GM12875 (cell line): ENCODE measurements at regions not wholly inside any gene's neighbourhood (a gene's known extent, or its start where the extent isn't known, plus 50 kb on each side); places are given as distances from the start of the nearest gene placed in this dataset.

Source experiments
- H3K4me3 ChIP-seq: one replicate; pipeline ENCODE4 v1.5.1; 2011; ENCODE audit warnings: low read depth, low read length, control low read depth
- TF ChIP-seq, protein P1 (sequence below): IDR thresholded peaks from 2 replicates; pipeline ENCODE4 v1.5.1; 2011; ENCODE audit warnings: low read depth, mild to moderate bottlenecking, control low read depth, inconsistent platforms, low read length, moderate library complexity, borderline replicate concordance; ENCODE audit not compliant: insufficient read depth

DNA sequence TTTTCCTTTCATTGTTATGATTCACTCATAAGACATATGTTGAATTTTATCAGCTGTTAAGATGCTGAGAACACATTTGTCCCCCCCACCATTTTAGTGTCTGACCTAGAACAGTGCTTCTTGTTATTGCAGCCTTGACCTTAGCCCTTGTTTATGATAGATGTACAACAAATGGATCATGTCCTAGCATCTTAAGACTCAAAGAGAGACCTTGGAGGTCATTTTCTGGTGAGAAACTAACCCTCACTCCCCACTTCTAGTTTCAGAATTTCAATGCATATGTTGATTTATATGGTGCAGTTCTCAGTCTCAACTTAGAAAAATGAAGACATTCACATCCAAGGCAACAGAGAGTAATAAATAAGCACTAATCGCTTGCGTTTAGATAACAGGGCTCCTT is 391.2 kb downstream of the AEBP2 start:
- no peak overlapping the region for H3K4me3 ChIP-seq
- TF ChIP-seq, protein P1, sequence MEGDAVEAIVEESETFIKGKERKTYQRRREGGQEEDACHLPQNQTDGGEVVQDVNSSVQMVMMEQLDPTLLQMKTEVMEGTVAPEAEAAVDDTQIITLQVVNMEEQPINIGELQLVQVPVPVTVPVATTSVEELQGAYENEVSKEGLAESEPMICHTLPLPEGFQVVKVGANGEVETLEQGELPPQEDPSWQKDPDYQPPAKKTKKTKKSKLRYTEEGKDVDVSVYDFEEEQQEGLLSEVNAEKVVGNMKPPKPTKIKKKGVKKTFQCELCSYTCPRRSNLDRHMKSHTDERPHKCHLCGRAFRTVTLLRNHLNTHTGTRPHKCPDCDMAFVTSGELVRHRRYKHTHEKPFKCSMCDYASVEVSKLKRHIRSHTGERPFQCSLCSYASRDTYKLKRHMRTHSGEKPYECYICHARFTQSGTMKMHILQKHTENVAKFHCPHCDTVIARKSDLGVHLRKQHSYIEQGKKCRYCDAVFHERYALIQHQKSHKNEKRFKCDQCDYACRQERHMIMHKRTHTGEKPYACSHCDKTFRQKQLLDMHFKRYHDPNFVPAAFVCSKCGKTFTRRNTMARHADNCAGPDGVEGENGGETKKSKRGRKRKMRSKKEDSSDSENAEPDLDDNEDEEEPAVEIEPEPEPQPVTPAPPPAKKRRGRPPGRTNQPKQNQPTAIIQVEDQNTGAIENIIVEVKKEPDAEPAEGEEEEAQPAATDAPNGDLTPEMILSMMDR: no peak

DNA sequence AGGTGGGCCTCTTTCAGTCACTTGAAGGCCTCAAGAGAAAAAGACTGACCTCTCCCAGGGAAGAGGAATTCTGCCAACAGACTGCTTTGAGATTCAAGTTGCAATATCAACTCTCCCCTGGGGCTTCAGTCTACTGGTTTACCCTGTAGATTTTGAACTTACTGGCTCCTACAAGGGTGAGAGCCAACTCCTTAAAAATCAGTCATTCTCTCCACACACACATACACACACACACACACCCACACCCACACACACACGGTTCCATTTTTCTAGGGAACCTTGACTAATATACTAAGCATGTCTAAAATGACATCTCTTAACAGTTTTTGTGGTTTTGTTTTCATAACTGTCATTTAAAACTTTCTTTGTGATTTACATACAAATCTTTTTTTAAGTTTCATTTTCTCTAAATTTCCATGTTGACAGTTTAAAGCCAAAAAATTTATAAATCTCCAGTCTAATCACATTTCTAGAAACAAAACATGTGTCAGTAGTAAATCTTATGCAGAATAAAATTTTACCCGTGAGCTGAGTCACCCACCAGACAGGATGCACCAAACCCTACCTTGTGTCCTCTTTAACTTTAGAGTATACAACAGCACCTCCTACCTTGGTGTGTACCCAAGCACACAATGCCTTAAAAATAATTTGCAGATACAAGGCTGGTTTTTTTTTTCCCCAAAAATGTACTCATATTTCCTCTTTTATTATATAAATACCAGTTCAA is 394.6 kb downstream of the AEBP2 start:
- TF ChIP-seq, protein P1: no peak
- H3K4me3 ChIP-seq: no peak overlapping the region

DNA sequence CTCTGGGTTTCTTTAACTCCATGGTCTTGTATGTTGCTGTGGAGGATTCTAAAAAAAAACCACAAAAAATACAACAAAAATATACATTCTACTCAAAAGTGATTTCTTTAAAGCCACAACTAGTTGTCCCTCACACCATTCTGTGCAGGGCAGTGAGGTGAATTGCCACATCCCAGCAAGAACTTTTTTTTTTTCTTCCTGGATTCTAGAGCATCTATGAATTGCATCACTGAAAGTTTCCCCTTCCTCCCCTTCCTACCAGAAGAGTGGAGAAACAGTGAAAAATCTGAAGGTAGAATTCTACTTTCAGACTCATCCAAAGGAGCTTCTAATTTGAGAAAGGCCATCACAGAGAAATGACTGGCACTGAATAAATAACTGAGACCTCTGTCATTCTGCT is 395.3 kb downstream of the AEBP2 start:
- TF ChIP-seq, protein P1: no peak
- H3K4me3 ChIP-seq: no peak overlapping the region

DNA sequence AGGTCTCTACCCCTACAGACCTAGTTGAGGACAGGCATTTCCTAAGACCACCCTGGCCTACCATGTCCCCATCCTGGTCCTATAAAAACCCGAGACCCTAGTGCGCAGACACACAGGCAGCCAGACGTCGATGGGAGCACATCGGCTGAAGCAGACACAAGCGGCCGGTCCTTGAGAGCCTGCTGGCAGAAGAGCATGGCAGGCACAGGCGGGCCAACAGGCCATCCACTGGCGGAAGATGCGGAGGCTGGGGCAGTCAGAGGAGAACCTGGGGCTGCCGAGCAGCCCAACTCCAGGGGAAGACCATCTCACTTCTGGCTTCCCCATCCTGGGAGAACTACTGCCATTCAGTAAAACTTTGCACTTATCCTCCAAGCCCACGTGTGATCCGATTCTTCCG is 396.8 kb downstream of the AEBP2 start:
- TF ChIP-seq, protein P1: no peak
- no peak overlapping the region for H3K4me3 ChIP-seq

DNA sequence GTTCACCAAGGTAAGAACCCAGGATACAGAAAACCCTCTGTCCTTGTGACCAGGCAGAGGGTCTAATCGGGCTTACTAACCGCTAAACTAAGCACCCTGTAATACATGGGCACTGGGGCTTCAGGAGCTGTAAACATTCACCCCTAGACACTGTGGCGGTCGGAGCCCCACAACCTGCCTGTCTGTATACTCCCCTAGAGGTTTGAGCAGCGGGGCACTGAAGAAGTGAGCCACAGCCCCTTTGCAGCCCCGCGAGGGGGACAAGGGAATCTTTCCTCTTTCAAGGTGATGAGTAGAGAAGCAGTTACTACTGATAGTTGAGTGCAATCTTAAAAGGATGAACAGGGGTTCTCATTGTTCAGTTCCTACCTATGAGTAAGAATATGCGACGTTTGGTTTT is 397.2 kb downstream of the AEBP2 start:
- TF ChIP-seq, protein P1: no peak

DNA sequence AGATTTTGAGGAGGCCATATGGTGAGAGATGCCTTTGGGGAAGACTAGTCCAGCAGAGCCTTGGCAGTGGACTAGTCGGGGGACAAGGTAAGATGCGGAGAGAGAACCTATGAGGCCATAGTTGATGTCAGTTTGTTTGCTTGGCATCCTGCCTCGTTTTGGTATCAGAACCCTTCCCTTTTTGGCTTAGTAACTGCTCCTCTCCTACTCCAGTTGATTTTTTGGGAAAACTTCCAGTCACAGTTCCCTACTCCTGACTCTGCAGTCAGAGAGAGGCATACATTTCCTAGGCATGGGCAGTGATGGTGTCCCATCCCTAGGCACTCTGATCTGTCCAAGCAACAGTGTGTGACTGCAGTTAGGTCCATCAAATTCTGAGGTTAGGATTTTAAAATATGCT is 398.3 kb downstream of the AEBP2 start:
- TF ChIP-seq, protein P1: no peak
- H3K4me3 ChIP-seq: no peak overlapping the region

More for the DNA sequence above, 397.2 kb downstream of the AEBP2 start:
- H3K4me3 ChIP-seq: no peak overlapping the region

DNA sequence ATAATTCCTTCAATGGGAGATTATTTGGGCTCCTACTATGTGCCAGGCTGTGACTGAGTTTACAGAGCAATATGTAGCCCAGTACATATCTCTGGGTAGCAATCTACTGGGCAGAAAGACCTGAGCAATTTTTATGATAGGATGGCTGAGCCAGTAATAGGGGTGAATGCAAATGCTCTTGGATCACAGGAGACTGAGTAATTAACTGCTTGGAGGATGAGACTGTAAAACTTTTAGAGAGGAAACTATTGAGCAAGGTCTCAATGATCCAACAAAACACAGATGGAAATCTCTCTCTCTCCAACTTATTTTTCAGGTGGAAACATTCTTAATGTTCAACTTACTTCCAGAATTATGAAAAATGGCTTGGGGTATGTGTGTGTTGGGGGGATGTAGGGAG is 402.2 kb downstream of the AEBP2 start:
- TF ChIP-seq, protein P1: no peak
- no peak overlapping the region for H3K4me3 ChIP-seq
